HG02840 (cell line): ENCODE measurements at regions not wholly inside any gene's neighbourhood (a gene's known extent, or its start where the extent isn't known, plus 50 kb on each side); places are given as distances from the start of the nearest gene placed in this dataset.

Experiments
- ATAC-seq: cut with Tn5 transposase; IDR thresholded peaks from one replicate; pipeline ENCODE4 v1.9.1; 2021; ENCODE audit warnings: mild to moderate bottlenecking, moderate library complexity, moderate number of reproducible peaks; ENCODE audit not compliant: unreplicated experiment, low FRiP score

- no peak for ATAC-seq
Observed at GRCh38 chr5:89948977-89949376, 460.6 kb downstream of the CETN3 start.

- ATAC-seq = no peak
Observed at GRCh38 chr5:89946916-89947315, 462.6 kb downstream of the CETN3 start.

- no peak for ATAC-seq
Observed at GRCh38 chr5:89946508-89946907, 463.0 kb downstream of the CETN3 start.

GRCh38 chr5:89942171-89942570, 467.4 kb downstream of the CETN3 start:
- ATAC-seq = no peak

GRCh38 chr5:89936576-89936975, 473.0 kb downstream of the CETN3 start:
- no peak for ATAC-seq

GRCh38 chr5:89934069-89934468, 475.5 kb downstream of the CETN3 start:
- no peak for ATAC-seq

- no peak for ATAC-seq
Observed at GRCh38 chr5:89932771-89933181, 476.8 kb downstream of the CETN3 start.

GRCh38 chr5:89930591-89931392, 478.8 kb downstream of the CETN3 start:
- ATAC-seq = no peak

GRCh38 chr5:89929834-89930233, 479.7 kb downstream of the CETN3 start:
- ATAC-seq = no peak

GRCh38 chr5:89929173-89929572, 480.4 kb downstream of the CETN3 start:
- ATAC-seq = no peak

- no peak for ATAC-seq
Observed at GRCh38 chr5:89922161-89922560, 487.4 kb downstream of the CETN3 start.

- no peak for ATAC-seq
Observed at GRCh38 chr5:89917112-89917511, 492.4 kb downstream of the CETN3 start.

GRCh38 chr5:89916131-89916530, 493.4 kb downstream of the CETN3 start:
- no peak for ATAC-seq

- no peak for ATAC-seq
Observed at GRCh38 chr5:89908876-89909275, 500.7 kb downstream of the CETN3 start.

- ATAC-seq = no peak
Observed at GRCh38 chr5:89904442-89904841, 505.1 kb downstream of the CETN3 start.

GRCh38 chr5:89901983-89902382, 507.6 kb downstream of the CETN3 start:
- no peak for ATAC-seq

GRCh38 chr5:89901346-89901745, 508.2 kb downstream of the CETN3 start:
- ATAC-seq = no peak

- ATAC-seq = no peak
Observed at GRCh38 chr5:89900346-89900745, 509.2 kb downstream of the CETN3 start.

- ATAC-seq = no peak
Observed at GRCh38 chr5:89899559-89899958, 510.0 kb downstream of the CETN3 start.

- ATAC-seq = no peak
Observed at GRCh38 chr5:89893546-89893945, 516.0 kb downstream of the CETN3 start.

- ATAC-seq = no peak
Observed at GRCh38 chr5:89885670-89886069, 523.9 kb downstream of the CETN3 start.

- ATAC-seq = no peak
Observed at GRCh38 chr5:89883967-89884366, 525.6 kb downstream of the CETN3 start.
